ENCODE measurements at regions not wholly inside any gene's neighbourhood (a gene's known extent, or its start where the extent isn't known, plus 50 kb on each side); places are given as distances from the start of the nearest gene placed in this dataset.

DNA sequence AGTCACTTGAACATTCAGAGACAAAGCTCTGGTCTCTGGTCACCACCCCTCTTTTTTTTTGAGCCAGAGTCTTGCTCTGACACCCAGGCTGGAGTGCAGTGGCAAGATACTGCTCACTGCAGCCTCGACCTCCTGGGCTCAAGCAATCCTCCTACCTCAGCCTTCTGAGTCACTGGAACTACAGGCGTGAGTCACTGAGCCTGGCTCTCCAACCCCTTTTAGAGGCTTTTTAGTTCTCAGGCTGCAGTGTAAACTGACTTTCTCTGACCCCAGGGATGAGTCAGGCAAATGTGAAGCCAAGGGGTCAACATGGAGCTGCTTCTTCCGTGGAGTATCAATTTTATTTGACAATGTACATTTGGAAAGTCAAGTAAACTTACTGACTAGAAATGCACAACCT is 229.2 kb downstream of the PTTG2 start:
- H3K4me3 ChIP-seq (ENCODE audit: low read depth, low read length), result no peak overlapping the region
- no peak for TF ChIP-seq CTCF (IDR thresholded peaks at IDR 0.05; ENCODE audit: low read depth, low read length, missing control alignments)
- DNase-seq (ENCODE audit: low read depth), result no peak

GRCh38 chr4:38190717-38191178 is 230.6 kb downstream of the PTTG2 start:
- DNase-seq (ENCODE audit: low read depth), result no peak
- no peak overlapping the region for H3K4me3 ChIP-seq (ENCODE audit: low read depth, low read length)
- no peak for TF ChIP-seq CTCF (IDR thresholded peaks at IDR 0.05; ENCODE audit: low read depth, low read length, missing control alignments)

DNA sequence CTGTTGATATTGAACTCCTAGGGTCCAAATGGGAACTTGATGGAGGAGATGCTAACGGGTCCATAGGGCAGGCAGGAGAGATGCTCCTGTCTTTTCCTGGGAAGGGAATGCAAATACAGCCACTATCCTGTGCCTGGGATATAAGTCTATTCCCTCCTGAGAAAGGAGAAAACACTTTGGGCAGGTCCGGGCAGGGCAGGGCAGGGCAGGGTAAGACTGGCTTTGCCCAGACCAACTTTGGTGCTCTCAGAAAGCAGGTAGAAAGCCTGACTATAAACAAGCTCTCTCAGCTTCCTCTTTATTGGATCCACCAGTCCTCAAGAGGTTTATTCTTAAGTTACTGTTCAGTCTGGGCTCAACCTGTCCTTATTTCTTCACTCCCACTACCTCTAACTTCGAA is 232.3 kb downstream of the PTTG2 start:
- no peak for DNase-seq (ENCODE audit: low read depth)
- TF ChIP-seq CTCF (IDR thresholded peaks at IDR 0.05; ENCODE audit: low read depth, low read length, missing control alignments), result no peak

DNA sequence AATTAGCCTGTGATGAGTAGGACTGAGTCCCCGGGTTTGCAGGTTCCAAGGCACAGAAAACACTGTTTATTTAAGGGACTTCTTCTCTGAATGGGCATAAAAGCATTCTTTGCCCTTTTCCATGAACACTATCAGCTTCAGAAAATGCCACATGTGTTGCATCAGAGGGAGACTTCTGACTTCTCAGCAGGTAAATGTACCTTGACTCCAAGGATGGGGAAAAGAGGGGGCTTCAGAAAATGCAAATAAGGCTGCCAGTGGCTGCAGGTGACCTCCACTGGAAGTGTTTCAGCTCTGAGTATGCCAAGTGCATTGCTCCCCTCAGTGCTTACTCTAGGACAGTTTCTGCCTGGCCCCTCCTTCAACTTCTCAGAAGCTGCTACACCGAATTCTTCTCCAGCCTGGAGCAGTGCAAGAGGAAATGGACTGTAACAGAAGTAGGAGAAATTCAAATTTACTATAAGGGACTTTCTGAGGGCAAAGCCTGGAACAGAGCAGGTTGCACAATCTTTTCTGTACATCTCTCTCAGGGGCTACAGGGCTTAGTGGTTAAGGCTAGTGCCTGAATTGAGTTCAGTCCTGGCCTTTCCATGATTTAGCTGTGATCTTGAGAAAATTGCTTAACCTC is 233.2 kb downstream of the PTTG2 start:
- DNase-seq (ENCODE audit: low read depth), result no peak
- TF ChIP-seq CTCF (IDR thresholded peaks at IDR 0.05; ENCODE audit: low read depth, low read length, missing control alignments), result no peak
- H3K4me3 ChIP-seq (ENCODE audit: low read depth, low read length), result no peak overlapping the region

More for the DNA sequence above, 232.3 kb downstream of the PTTG2 start:
- H3K4me3 ChIP-seq (ENCODE audit: low read depth, low read length), result no peak overlapping the region

GRCh38 chr4:38194047-38194602 is 233.9 kb downstream of the PTTG2 start:
- no peak for DNase-seq (ENCODE audit: low read depth)
- TF ChIP-seq CTCF (IDR thresholded peaks at IDR 0.05; ENCODE audit: low read depth, low read length, missing control alignments), result no peak
- no peak overlapping the region for H3K4me3 ChIP-seq (ENCODE audit: low read depth, low read length)

DNA sequence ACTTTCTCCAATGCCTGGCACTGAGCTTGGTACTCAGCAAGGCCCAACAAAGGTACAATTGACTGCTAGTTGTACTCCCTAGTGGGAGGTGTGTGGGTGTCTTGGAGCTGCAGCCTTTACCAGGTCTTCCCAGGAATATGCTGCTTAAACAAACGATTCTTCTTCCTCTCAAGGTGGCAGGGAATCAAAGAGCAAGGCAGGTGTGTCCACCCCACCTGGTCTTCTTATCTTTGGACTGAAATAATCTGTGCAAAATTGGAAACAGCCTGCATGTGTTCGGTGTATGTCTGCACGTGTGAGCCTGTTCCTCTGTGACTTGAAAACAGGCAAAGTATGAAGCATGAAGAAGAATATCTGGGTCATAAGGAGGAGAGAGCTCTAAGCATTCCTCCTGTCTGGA is 235.3 kb downstream of the PTTG2 start:
- H3K4me3 ChIP-seq (ENCODE audit: low read depth, low read length), result no peak overlapping the region
- TF ChIP-seq CTCF (IDR thresholded peaks at IDR 0.05; ENCODE audit: low read depth, low read length, missing control alignments), result no peak
- DNase-seq (ENCODE audit: low read depth), result no peak

DNA sequence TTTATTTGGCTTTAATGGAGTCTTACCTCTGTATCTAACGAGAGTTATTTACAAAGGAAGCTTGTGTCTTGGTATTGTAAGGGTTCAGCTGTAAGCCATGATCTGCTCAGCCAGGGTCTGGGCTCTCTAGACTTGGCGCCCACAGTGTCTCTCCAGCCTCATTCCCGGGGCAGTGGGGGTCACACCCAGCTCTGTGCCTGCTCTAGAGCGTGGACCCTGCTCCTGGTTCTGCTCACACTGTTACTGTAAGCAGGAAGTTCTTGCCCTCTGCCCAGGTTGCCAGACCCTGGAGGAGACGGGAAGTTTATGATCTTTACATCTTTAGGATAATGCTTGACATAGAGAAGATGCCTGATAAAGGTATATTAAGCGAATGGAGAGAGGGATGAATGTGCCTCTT is 235.7 kb downstream of the PTTG2 start:
- no peak for DNase-seq (ENCODE audit: low read depth)
- H3K4me3 ChIP-seq (ENCODE audit: low read depth, low read length), result no peak overlapping the region
- TF ChIP-seq CTCF (IDR thresholded peaks at IDR 0.05; ENCODE audit: low read depth, low read length, missing control alignments), result no peak
